ENCODE measurements at regions not wholly inside any gene's neighbourhood (a gene's known extent, or its start where the extent isn't known, plus 50 kb on each side); places are given as distances from the start of the nearest gene placed in this dataset.

GRCh38 chr3:96192966-96193550 is 621.3 kb upstream of the EPHA6 start:
- H3K4me3 ChIP-seq (ENCODE audit: control insufficient read depth, low read depth, low read length): no peak overlapping the region
- no peak for DNase-seq (ENCODE audit: low read depth)
- TF ChIP-seq CTCF (conservative IDR thresholded peaks at IDR 0.05; ENCODE audit: control insufficient read depth, insufficient read depth, low read depth, low read length): no peak

- H3K4me3 ChIP-seq (ENCODE audit: control insufficient read depth, low read depth, low read length): no peak overlapping the region
- no peak for DNase-seq (ENCODE audit: low read depth)
- no peak for TF ChIP-seq CTCF (conservative IDR thresholded peaks at IDR 0.05; ENCODE audit: control insufficient read depth, insufficient read depth, low read depth, low read length)
Observed at GRCh38 chr3:96200897-96201296, 613.5 kb upstream of the EPHA6 start.

- H3K4me3 ChIP-seq (ENCODE audit: control insufficient read depth, low read depth, low read length): no peak overlapping the region
- no peak for TF ChIP-seq CTCF (conservative IDR thresholded peaks at IDR 0.05; ENCODE audit: control insufficient read depth, insufficient read depth, low read depth, low read length)
- DNase-seq (ENCODE audit: low read depth): no peak
Observed at GRCh38 chr3:96201463-96201862, 612.9 kb upstream of the EPHA6 start.

GRCh38 chr3:96202181-96202580 is 612.2 kb upstream of the EPHA6 start:
- TF ChIP-seq CTCF (conservative IDR thresholded peaks at IDR 0.05; ENCODE audit: control insufficient read depth, insufficient read depth, low read depth, low read length): no peak
- H3K4me3 ChIP-seq (ENCODE audit: control insufficient read depth, low read depth, low read length): no peak overlapping the region
- DNase-seq (ENCODE audit: low read depth): no peak

- no peak for DNase-seq (ENCODE audit: low read depth)
- no peak for TF ChIP-seq CTCF (conservative IDR thresholded peaks at IDR 0.05; ENCODE audit: control insufficient read depth, insufficient read depth, low read depth, low read length)
- H3K4me3 ChIP-seq (ENCODE audit: control insufficient read depth, low read depth, low read length): no peak overlapping the region
Observed at GRCh38 chr3:96209699-96210098, 604.7 kb upstream of the EPHA6 start.

- no peak for TF ChIP-seq CTCF (conservative IDR thresholded peaks at IDR 0.05; ENCODE audit: control insufficient read depth, insufficient read depth, low read depth, low read length)
- H3K4me3 ChIP-seq (ENCODE audit: control insufficient read depth, low read depth, low read length): no peak overlapping the region
Observed at GRCh38 chr3:96213393-96213792, 601.0 kb upstream of the EPHA6 start.

GRCh38 chr3:96214941-96215340 is 599.5 kb upstream of the EPHA6 start:
- no peak for DNase-seq (ENCODE audit: low read depth)
- no peak overlapping the region for H3K4me3 ChIP-seq (ENCODE audit: control insufficient read depth, low read depth, low read length)
- no peak for TF ChIP-seq CTCF (conservative IDR thresholded peaks at IDR 0.05; ENCODE audit: control insufficient read depth, insufficient read depth, low read depth, low read length)

More at GRCh38 chr3:96213393-96213792, 601.0 kb upstream of the EPHA6 start:
- no peak for DNase-seq (ENCODE audit: low read depth)
